Stimulated activated memory B cell treated with anti-CD40 and anti-IgM and Interleukin-4, amounts not matched to agents 10 μg/mL and 1 μg/mL and 100 μg/mL, for 72 hours (primary cell): ENCODE measurements at regions not wholly inside any gene's neighbourhood (a gene's known extent, or its start where the extent isn't known, plus 50 kb on each side); places are given as distances from the start of the nearest gene placed in this dataset.
"Not testable (repeated sequence)": the region's sequence is repeated elsewhere in the genome, so short reads cannot be mapped to it uniquely, and the experiment has no call there.

Experiments used
- ATAC-seq: fragments of 150-1000 bp; cut with Tn5 transposase; 2 replicates; pipeline ENCODE4 v1.10.0; 2021
- H3K27ac Mint-ChIP-seq: one replicate; pipeline ENCODE4 v1.8.0; 2022; ENCODE audit warnings: mild to moderate bottlenecking, mixed read lengths
- H3K27me3 Mint-ChIP-seq: one replicate; pipeline ENCODE4 v1.8.0; 2022; ENCODE audit warnings: mixed read lengths
- H3K36me3 Mint-ChIP-seq: one replicate; pipeline ENCODE4 v1.8.0; 2022; ENCODE audit warnings: mixed read lengths
- H3K4me1 Mint-ChIP-seq: one replicate; pipeline ENCODE4 v1.8.0; 2022; ENCODE audit warnings: mixed read lengths
- H3K4me3 Mint-ChIP-seq: one replicate; pipeline ENCODE4 v1.8.0; 2022; ENCODE audit warnings: mild to moderate bottlenecking, moderate library complexity, mixed read lengths
- H3K9me3 Mint-ChIP-seq: one replicate; pipeline ENCODE4 v1.8.0; 2022; ENCODE audit warnings: mixed read lengths

GRCh38 chr2:59177748-59178147, 936.6 kb upstream of the FANCL start:
- Mint-ChIP-seq H3K4me3 (no peak overlapping the region), H3K27me3 (peaks cover 8% of the 10 kb centered on the region), H3K9me3 (no peaks in the 10 kb centered on the region), H3K36me3 (no peaks in the 10 kb centered on the region), H3K27ac (no peak overlapping the region), H3K4me1 (no peaks in the 10 kb centered on the region)
- ATAC-seq, result no peak

- Mint-ChIP-seq H3K9me3 (no peaks in the 10 kb centered on the region), H3K27me3 (peaks cover 8% of the 10 kb centered on the region), H3K36me3 (no peaks in the 10 kb centered on the region), H3K27ac (no peak overlapping the region), H3K4me1 (peaks cover under 1% of the 10 kb centered on the region), H3K4me3 (no peak overlapping the region)
- ATAC-seq, result no peak
Measured at GRCh38 chr2:59176737-59177136, 935.6 kb upstream of the FANCL start.

- H3K27me3 Mint-ChIP-seq, result peaks cover 8% of the 10 kb centered on the region
- no peak overlapping the region for H3K27ac Mint-ChIP-seq
- no peak overlapping the region for H3K4me3 Mint-ChIP-seq
- H3K36me3 Mint-ChIP-seq, result no peaks in the 10 kb centered on the region
- H3K4me1 Mint-ChIP-seq, result peaks cover 13% of the 10 kb centered on the region
- no peak for ATAC-seq
- H3K9me3 Mint-ChIP-seq, result no peaks in the 10 kb centered on the region
Measured at GRCh38 chr2:59174536-59175243, 933.6 kb upstream of the FANCL start.

- Mint-ChIP-seq H3K27me3 (peaks cover 8% of the 10 kb centered on the region), H3K4me1 (peaks cover 13% of the 10 kb centered on the region), H3K27ac (no peak overlapping the region), H3K4me3 (no peak overlapping the region), H3K36me3 (no peaks in the 10 kb centered on the region), H3K9me3 (no peaks in the 10 kb centered on the region)
- ATAC-seq, result no peak
Measured at GRCh38 chr2:59173325-59173724, 932.2 kb upstream of the FANCL start.

GRCh38 chr2:59171019-59171418, 929.9 kb upstream of the FANCL start:
- Mint-ChIP-seq H3K36me3 (no peaks in the 10 kb centered on the region), H3K27me3 (peaks cover 19% of the 10 kb centered on the region), H3K4me3 (no peak overlapping the region), H3K27ac (no peak overlapping the region), H3K4me1 (peaks cover 13% of the 10 kb centered on the region), H3K9me3 (no peaks in the 10 kb centered on the region)
- peak; percentile 65 for ATAC-seq

GRCh38 chr2:59168766-59169165, 927.6 kb upstream of the FANCL start:
- H3K27me3 Mint-ChIP-seq, result peaks cover 33% of the 10 kb centered on the region
- H3K36me3 Mint-ChIP-seq, result no peaks in the 10 kb centered on the region
- peaks cover 13% of the 10 kb centered on the region for H3K4me1 Mint-ChIP-seq
- no peaks in the 10 kb centered on the region for H3K9me3 Mint-ChIP-seq
- no peak overlapping the region for H3K4me3 Mint-ChIP-seq
- H3K27ac Mint-ChIP-seq, result no peak overlapping the region
- ATAC-seq, result no peak

GRCh38 chr2:59167514-59167913, 926.4 kb upstream of the FANCL start:
- Mint-ChIP-seq H3K27me3 (peaks cover 24% of the 10 kb centered on the region), H3K4me3 (no peak overlapping the region), H3K4me1 (peaks cover 13% of the 10 kb centered on the region), H3K36me3 (no peaks in the 10 kb centered on the region), H3K9me3 (no peaks in the 10 kb centered on the region), H3K27ac (no peak overlapping the region)
- ATAC-seq, result no peak

GRCh38 chr2:59157908-59158307, 916.8 kb upstream of the FANCL start:
- H3K9me3 Mint-ChIP-seq, H3K4me3 Mint-ChIP-seq, ATAC-seq, H3K27ac Mint-ChIP-seq, H3K36me3 Mint-ChIP-seq, H3K4me1 Mint-ChIP-seq: not testable (repeated sequence)
- H3K27me3 Mint-ChIP-seq, result peaks cover 17% of the 10 kb centered on the region

GRCh38 chr2:59151805-59152204, 910.7 kb upstream of the FANCL start:
- peaks cover 12% of the 10 kb centered on the region for H3K4me1 Mint-ChIP-seq
- no peak overlapping the region for H3K4me3 Mint-ChIP-seq
- H3K9me3 Mint-ChIP-seq, result no peaks in the 10 kb centered on the region
- H3K27ac Mint-ChIP-seq, result no peak overlapping the region
- ATAC-seq, result no peak
- H3K27me3 Mint-ChIP-seq, result peaks cover 8% of the 10 kb centered on the region
- no peaks in the 10 kb centered on the region for H3K36me3 Mint-ChIP-seq

- peaks cover 12% of the 10 kb centered on the region for H3K4me1 Mint-ChIP-seq
- ATAC-seq, result peak; percentile 57
- no peak overlapping the region for H3K4me3 Mint-ChIP-seq
- H3K27me3 Mint-ChIP-seq, result peaks cover under 1% of the 10 kb centered on the region
- no peaks in the 10 kb centered on the region for H3K9me3 Mint-ChIP-seq
- no peaks in the 10 kb centered on the region for H3K36me3 Mint-ChIP-seq
- H3K27ac Mint-ChIP-seq, result no peak overlapping the region
Measured at GRCh38 chr2:59150217-59150849, 909.2 kb upstream of the FANCL start.

- Mint-ChIP-seq H3K4me1 (peaks cover 12% of the 10 kb centered on the region), H3K36me3 (no peaks in the 10 kb centered on the region), H3K27me3 (no peaks in the 10 kb centered on the region), H3K4me3 (no peak overlapping the region), H3K27ac (no peak overlapping the region), H3K9me3 (no peaks in the 10 kb centered on the region)
- ATAC-seq, result no peak
Measured at GRCh38 chr2:59149271-59149670, 908.1 kb upstream of the FANCL start.

- Mint-ChIP-seq H3K27me3 (no peaks in the 10 kb centered on the region), H3K27ac (no peak overlapping the region), H3K4me3 (no peak overlapping the region), H3K9me3 (no peaks in the 10 kb centered on the region), H3K36me3 (no peaks in the 10 kb centered on the region), H3K4me1 (no peaks in the 10 kb centered on the region)
- ATAC-seq, result no peak
Measured at GRCh38 chr2:59112258-59112657, 871.1 kb upstream of the FANCL start.

- Mint-ChIP-seq H3K27me3 (peaks cover 20% of the 10 kb centered on the region), H3K36me3 (no peaks in the 10 kb centered on the region), H3K4me1 (no peaks in the 10 kb centered on the region), H3K27ac (no peak overlapping the region), H3K9me3 (peaks cover 21% of the 10 kb centered on the region), H3K4me3 (no peak overlapping the region)
- ATAC-seq, result no peak
Measured at GRCh38 chr2:59096973-59097372, 855.8 kb upstream of the FANCL start.

GRCh38 chr2:59093571-59093970, 852.4 kb upstream of the FANCL start:
- H3K27me3 Mint-ChIP-seq, result peaks cover 31% of the 10 kb centered on the region
- ATAC-seq, result no peak
- H3K4me1 Mint-ChIP-seq, result no peaks in the 10 kb centered on the region
- H3K36me3 Mint-ChIP-seq, result no peaks in the 10 kb centered on the region
- no peak overlapping the region for H3K27ac Mint-ChIP-seq
- peaks cover 13% of the 10 kb centered on the region for H3K9me3 Mint-ChIP-seq
- no peak overlapping the region for H3K4me3 Mint-ChIP-seq

- Mint-ChIP-seq H3K36me3 (no peaks in the 10 kb centered on the region), H3K4me1 (no peaks in the 10 kb centered on the region), H3K4me3 (no peak overlapping the region), H3K9me3 (no peaks in the 10 kb centered on the region), H3K27ac (no peak overlapping the region), H3K27me3 (no peaks in the 10 kb centered on the region)
- ATAC-seq, result no peak
Measured at GRCh38 chr2:59084326-59084725, 843.2 kb upstream of the FANCL start.

GRCh38 chr2:59083075-59083828, 842.1 kb upstream of the FANCL start:
- Mint-ChIP-seq H3K4me1 (no peaks in the 10 kb centered on the region), H3K4me3 (no peak overlapping the region), H3K9me3 (no peaks in the 10 kb centered on the region), H3K27ac (no peak overlapping the region), H3K36me3 (no peaks in the 10 kb centered on the region), H3K27me3 (no peaks in the 10 kb centered on the region)
- ATAC-seq, result no peak
